HFF-Myc (cell line): ENCODE measurements at regions not wholly inside any gene's neighbourhood (a gene's known extent, or its start where the extent isn't known, plus 50 kb on each side); places are given as distances from the start of the nearest gene placed in this dataset.

Experiments
- DNase-seq: peaks from one replicate; pipeline ENCODE4 v3.0.0-alpha.2; 2011; ENCODE audit warnings: low read depth; ENCODE audit errors: extremely low read depth
- H3K4me3 ChIP-seq: replicated peaks from 2 replicates; pipeline ENCODE4 v1.5.1; 2011; ENCODE audit warnings: low read depth, mild to moderate bottlenecking, control low read depth, low read length
- CTCF ChIP-seq: IDR thresholded peaks from 2 replicates; pipeline ENCODE4 v1.5.1; 2012; ENCODE audit warnings: mild to moderate bottlenecking, low read depth, low read length, control low read depth; ENCODE audit errors: missing control alignments

GRCh38 chr14:87656315-87656714 lies 336.7 kb downstream of the GALC start:
- TF ChIP-seq CTCF = no peak
- H3K4me3 ChIP-seq = no peak overlapping the region
- no peak for DNase-seq

GRCh38 chr14:87652278-87652677 lies 340.7 kb downstream of the GALC start:
- DNase-seq = no peak
- TF ChIP-seq CTCF = no peak
- no peak overlapping the region for H3K4me3 ChIP-seq

- no peak for DNase-seq
- no peak for TF ChIP-seq CTCF
These were observed 348.3 kb downstream of the GALC start for GRCh38 chr14:87644689-87645088.

GRCh38 chr14:87643005-87643404 lies 350.0 kb downstream of the GALC start:
- TF ChIP-seq CTCF = no peak
- H3K4me3 ChIP-seq = no peak overlapping the region
- DNase-seq = no peak

More at GRCh38 chr14:87644689-87645088, 348.3 kb downstream of the GALC start:
- no peak overlapping the region for H3K4me3 ChIP-seq

- TF ChIP-seq CTCF = no peak
- H3K4me3 ChIP-seq = no peak overlapping the region
- no peak for DNase-seq
These were observed 352.4 kb downstream of the GALC start for GRCh38 chr14:87640553-87640952.

GRCh38 chr14:87638196-87638595 lies 354.8 kb downstream of the GALC start:
- TF ChIP-seq CTCF = no peak
- H3K4me3 ChIP-seq = no peak overlapping the region
- DNase-seq = no peak

GRCh38 chr14:87635442-87635841 lies 357.5 kb downstream of the GALC start:
- TF ChIP-seq CTCF = no peak
- H3K4me3 ChIP-seq = no peak overlapping the region
- DNase-seq = no peak
